ENCODE measurements at regions not wholly inside any gene's neighbourhood (a gene's known extent, or its start where the extent isn't known, plus 50 kb on each side); places are given as distances from the start of the nearest gene placed in this dataset.
"Not testable (repeated sequence)": the region's sequence is repeated elsewhere in the genome, so short reads cannot be mapped to it uniquely, and the experiment has no call there.

GRCh38 chr13:112158961-112159360 lies 92.0 kb downstream of the SOX1 start:
- Mint-ChIP-seq H3K27ac (no peak overlapping the region), H3K4me3 (no peak overlapping the region), H3K27me3 (peaks cover 51% of the 10 kb centered on the region), H3K4me1 (peaks cover 3% of the 10 kb centered on the region), H3K36me3 (ENCODE audit: low read depth) (no peaks in the 10 kb centered on the region)
- DNase-seq: no peak
- no peak for ATAC-seq
- no peaks in the 10 kb centered on the region for H3K9me3 ChIP-seq (ENCODE audit: control insufficient read depth, low read length, poor library complexity, severe bottlenecking)

DNA sequence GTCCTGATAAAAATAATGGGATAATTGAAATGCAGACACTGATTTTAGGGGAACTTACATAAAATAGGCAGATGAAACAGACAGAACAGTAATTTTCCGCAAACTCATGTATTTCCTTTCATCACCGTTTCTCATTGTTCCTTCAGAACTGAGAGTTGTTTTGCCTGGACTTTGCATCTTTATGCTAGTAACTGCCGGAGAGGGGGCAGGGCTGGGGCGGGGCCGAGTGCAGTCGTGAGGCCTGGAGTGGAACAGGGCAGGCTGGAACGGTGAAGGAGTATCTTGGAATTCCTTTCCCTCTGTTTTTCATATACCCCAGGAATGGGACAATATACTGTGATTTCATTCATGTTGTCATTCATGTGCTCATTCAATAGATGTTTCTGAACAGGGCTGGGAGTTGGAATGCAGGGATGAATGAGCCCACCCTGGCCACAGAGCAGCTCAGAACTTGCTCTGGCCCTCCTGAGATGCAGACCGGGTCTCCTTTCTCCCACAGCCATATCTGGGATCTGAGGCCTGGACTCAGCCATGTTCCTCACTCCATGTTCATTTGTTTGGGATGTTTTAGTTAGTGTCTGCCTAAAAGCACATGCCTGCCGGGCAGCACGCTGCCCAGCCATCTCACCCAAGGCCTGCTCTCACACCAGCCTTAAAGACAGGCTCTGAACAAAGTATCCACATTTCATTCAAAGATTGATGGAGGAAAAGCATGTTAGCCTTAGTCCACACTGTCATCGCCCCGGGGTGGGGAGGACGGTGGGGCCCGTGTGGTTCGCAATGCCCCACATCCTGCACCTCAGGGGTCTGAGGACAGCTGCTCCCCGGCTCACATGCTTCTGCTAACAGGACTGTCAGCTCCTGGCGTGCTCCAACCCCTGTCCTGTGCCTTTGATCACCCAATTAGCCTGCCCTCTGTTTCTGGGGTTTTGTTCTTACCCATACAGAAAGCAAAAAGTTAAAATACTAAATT lies 92.9 kb downstream of the SOX1 start:
- peaks cover 3% of the 10 kb centered on the region for H3K4me1 Mint-ChIP-seq
- ATAC-seq (no peak), DNase-seq (no peak)
- H3K27ac Mint-ChIP-seq: no peak overlapping the region
- H3K36me3 Mint-ChIP-seq (ENCODE audit: low read depth): no peaks in the 10 kb centered on the region
- no peak overlapping the region for H3K4me3 Mint-ChIP-seq
- H3K9me3 ChIP-seq (ENCODE audit: control insufficient read depth, low read length, poor library complexity, severe bottlenecking): no peaks in the 10 kb centered on the region
- H3K27me3 Mint-ChIP-seq: peaks cover 44% of the 10 kb centered on the region

DNA sequence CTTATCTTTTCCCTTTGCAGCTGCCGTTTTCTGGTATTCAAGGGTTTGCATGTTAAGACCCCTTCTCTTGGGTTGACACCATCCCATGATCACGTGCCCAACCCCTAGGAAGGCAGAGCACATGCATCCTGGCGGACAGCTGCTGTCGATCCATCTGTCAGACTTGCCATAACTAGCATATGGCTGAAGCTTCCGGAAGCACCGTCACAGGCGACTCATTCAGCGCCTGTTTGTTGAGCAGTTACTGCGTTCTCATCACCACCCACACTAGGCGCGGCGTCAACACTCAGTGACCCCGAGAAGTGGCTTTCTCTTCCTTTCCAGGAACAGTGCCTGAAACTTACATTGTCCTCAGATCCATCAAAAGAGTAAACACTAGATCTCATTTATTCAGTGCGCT lies 93.6 kb downstream of the SOX1 start:
- peaks cover 37% of the 10 kb centered on the region for H3K27me3 Mint-ChIP-seq
- ATAC-seq: no peak
- no peaks in the 10 kb centered on the region for H3K9me3 ChIP-seq (ENCODE audit: control insufficient read depth, low read length, poor library complexity, severe bottlenecking)
- H3K27ac Mint-ChIP-seq: no peak overlapping the region
- peaks cover 3% of the 10 kb centered on the region for H3K4me1 Mint-ChIP-seq
- DNase-seq: no peak
- no peaks in the 10 kb centered on the region for H3K36me3 Mint-ChIP-seq (ENCODE audit: low read depth)
- no peak overlapping the region for H3K4me3 Mint-ChIP-seq

GRCh38 chr13:112161521-112162301 lies 94.8 kb downstream of the SOX1 start:
- Mint-ChIP-seq H3K4me1 (peaks cover 3% of the 10 kb centered on the region), H3K27me3 (peaks cover 48% of the 10 kb centered on the region), H3K36me3 (ENCODE audit: low read depth) (no peaks in the 10 kb centered on the region), H3K27ac (no peak overlapping the region), H3K4me3 (no peak overlapping the region)
- DNase-seq (no peak), ATAC-seq (no peak)
- H3K9me3 ChIP-seq (ENCODE audit: control insufficient read depth, low read length, poor library complexity, severe bottlenecking): no peaks in the 10 kb centered on the region

DNA sequence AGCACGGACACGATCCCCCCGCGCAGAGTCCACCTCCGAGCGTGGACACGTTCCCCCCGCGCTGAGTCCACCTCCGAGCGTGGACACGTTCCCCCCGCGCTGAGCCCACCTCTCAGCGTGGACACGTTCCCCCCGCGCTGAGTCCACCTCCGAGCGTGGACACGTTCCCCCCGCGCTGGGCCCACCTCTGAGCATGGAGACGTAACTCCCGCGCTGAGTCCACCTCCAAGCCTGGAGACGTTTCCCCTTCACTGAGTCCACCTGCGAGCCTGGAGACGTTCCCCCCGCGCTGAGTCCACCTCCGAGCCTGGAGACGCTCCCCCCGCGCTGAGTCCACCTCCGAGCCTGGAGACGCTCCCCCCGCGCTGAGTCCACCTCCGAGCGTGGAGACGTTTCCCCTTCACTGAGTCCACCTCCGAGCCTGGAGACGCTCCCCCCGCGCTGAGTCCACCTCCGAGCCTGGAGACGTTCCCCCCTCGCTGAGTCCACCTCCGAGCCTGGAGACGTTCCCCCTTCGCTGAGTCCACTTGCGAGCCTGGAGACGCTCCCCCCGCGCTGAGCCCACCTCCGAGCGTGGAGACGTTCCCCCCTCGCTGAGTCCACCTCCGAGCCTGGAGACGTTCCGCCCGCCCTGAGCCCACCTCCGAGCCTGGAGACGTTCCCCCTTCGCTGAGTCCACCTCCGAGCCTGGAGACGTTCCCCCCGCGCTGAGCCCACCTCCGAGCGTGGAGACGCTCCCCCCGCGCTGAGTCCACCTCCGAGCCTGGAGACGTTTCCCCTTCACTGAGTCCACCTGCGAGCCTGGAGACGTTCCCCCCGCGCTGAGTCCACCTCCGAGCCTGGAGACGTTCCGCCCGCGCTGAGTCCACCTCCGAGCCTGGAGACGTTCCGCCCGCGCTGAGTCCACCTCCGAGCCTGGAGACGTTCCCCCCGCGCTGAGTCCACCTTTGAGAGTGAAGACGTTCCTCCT lies 97.0 kb downstream of the SOX1 start:
- not testable (repeated sequence) for DNase-seq; H3K4me3 Mint-ChIP-seq; H3K9me3 ChIP-seq (ENCODE audit: control insufficient read depth, low read length, poor library complexity, severe bottlenecking); ATAC-seq; H3K4me1 Mint-ChIP-seq; H3K27ac Mint-ChIP-seq; H3K36me3 Mint-ChIP-seq (ENCODE audit: low read depth)
- H3K27me3 Mint-ChIP-seq: peaks cover 46% of the 10 kb centered on the region

GRCh38 chr13:112165712-112166111 lies 98.8 kb downstream of the SOX1 start:
- Mint-ChIP-seq H3K27ac (no peak overlapping the region), H3K36me3 (ENCODE audit: low read depth) (no peaks in the 10 kb centered on the region), H3K4me3 (no peak overlapping the region), H3K27me3 (peaks cover 30% of the 10 kb centered on the region), H3K4me1 (peaks cover 3% of the 10 kb centered on the region)
- DNase-seq: no peak
- H3K9me3 ChIP-seq (ENCODE audit: control insufficient read depth, low read length, poor library complexity, severe bottlenecking): no peaks in the 10 kb centered on the region
- no peak for ATAC-seq

DNA sequence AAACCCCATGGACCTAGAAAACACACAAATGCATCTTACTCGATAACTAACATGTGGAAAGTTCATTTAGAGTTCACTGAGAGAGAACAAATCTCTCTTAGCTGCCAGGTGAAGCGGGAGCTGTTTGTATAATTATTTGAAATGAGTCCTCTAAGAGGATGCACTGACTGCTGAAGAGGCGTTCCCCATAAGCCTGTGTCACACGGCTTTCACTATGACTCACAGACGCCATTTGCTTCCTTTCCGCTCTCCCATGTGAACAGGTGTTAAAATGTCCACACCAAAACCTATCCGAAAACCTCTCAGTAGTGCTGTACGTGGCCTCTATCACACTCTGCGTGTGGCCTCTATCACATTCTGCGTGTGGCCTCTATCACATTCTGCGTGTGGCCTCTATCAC lies 101.8 kb downstream of the SOX1 start:
- Mint-ChIP-seq H3K36me3 (ENCODE audit: low read depth) (no peaks in the 10 kb centered on the region), H3K27me3 (peaks cover 17% of the 10 kb centered on the region), H3K4me3 (no peak overlapping the region), H3K27ac (no peak overlapping the region), H3K4me1 (no peaks in the 10 kb centered on the region)
- DNase-seq: no peak
- H3K9me3 ChIP-seq (ENCODE audit: control insufficient read depth, low read length, poor library complexity, severe bottlenecking): no peaks in the 10 kb centered on the region
- ATAC-seq: no peak

DNA sequence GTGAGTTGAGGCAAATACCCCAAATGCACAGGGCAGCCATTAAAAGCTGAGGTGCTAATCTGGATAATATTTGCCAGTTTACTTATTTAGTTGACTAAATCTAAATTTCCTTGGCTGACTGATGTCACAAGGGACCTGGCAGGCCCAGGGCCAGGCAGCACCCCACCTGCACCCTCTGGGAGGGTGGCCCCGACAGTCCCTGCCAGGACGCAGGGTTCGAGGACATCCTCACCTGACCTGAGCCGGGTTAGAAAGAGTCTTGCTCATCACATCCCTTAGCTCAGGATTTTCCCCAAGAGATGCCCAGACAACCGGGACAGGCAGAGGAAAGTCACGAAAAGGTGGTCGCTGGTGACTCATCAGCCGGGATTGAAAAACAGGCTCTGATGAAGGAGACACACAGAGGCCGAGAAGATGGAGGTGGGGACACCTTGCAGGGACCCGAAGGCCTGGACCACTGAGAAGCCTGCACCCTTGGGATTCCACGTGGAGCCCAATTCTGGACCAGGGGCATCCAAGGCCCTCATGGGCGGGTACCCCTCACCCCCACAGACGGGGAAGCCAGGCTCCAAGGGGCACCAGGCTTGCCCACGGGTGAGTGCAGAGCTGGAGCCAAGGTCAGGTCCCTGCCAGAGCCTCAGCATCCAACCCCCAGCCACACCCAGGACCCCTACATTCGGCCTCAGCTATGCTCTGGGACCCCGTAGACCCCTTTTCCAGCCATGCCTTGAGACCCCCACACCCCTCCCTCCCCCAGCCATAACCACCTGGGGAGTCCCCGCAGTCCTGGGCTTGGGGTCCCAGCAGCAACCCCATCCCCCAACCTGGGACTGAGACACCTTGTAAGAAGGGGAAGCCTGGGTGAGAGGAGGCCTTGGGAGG lies 103.2 kb downstream of the SOX1 start:
- Mint-ChIP-seq H3K36me3 (ENCODE audit: low read depth) (no peaks in the 10 kb centered on the region), H3K4me3 (no peak overlapping the region), H3K4me1 (no peaks in the 10 kb centered on the region), H3K27ac (no peak overlapping the region), H3K27me3 (peaks cover 17% of the 10 kb centered on the region)
- no peaks in the 10 kb centered on the region for H3K9me3 ChIP-seq (ENCODE audit: control insufficient read depth, low read length, poor library complexity, severe bottlenecking)
- DNase-seq (no peak), ATAC-seq (no peak)

DNA sequence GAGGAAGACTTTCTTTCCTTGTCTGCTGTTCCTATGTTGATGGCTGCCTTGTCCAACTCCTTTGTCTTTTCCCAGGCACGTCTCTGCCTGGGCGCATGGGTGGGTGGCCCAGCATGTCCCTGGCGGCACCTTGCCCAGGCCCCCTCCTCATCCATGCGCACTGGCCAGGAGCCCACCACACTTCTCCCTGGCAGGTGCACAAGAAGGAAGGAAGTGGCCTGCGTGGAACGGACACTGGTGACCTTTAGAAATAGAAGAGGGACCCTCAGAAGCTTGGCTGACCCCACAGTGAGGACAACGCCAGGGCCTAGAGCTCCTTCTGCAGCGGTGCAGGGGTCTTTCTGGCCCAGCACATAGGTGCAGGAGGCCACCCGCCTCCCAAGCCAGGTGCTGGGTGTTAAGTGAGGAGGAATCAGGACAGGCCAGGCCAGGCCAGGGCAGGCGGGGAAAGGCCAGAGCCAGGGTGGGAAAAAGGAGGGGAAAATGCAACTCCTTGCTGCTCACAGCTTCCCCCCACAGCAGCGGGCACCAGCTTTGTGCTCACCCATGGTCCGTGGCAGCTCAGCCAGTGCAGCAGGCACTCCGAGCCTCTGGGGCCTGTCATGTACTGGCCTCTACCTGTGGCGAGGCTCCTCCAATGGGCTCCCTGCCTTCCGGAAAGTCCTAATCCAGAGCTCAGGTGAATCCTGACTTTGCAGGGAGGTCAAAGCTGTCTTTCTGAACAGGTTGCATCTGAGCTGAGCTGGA lies 104.0 kb downstream of the SOX1 start:
- DNase-seq: no peak
- Mint-ChIP-seq H3K27me3 (peaks cover 13% of the 10 kb centered on the region), H3K36me3 (ENCODE audit: low read depth) (no peaks in the 10 kb centered on the region), H3K27ac (no peak overlapping the region), H3K4me3 (no peak overlapping the region), H3K4me1 (no peaks in the 10 kb centered on the region)
- no peak for ATAC-seq
- H3K9me3 ChIP-seq (ENCODE audit: control insufficient read depth, low read length, poor library complexity, severe bottlenecking): no peaks in the 10 kb centered on the region

DNA sequence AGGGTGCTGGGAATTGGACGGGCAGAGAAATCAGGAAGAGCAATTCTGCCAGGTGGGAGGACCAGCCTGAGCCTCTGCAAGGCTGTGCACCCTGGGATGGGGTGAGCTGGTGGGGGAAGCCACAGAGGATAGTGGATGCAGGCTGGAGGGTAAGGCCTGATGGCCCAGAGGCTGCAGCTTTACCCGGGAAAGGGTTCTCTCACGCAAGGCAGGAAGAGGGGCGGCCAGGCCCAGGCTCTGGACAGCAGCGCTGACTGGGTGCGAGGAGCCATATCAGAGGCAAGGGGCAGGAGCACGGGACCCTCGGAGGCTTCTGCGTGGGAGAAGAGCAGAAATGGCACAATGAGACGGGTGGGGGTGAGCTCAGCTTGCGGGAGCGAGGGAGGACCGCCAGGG lies 104.6 kb downstream of the SOX1 start:
- Mint-ChIP-seq H3K27me3 (peaks cover 7% of the 10 kb centered on the region), H3K4me1 (no peaks in the 10 kb centered on the region), H3K27ac (no peak overlapping the region), H3K36me3 (ENCODE audit: low read depth) (no peaks in the 10 kb centered on the region), H3K4me3 (no peak overlapping the region)
- ATAC-seq (no peak), DNase-seq (no peak)
- no peaks in the 10 kb centered on the region for H3K9me3 ChIP-seq (ENCODE audit: control insufficient read depth, low read length, poor library complexity, severe bottlenecking)

DNA sequence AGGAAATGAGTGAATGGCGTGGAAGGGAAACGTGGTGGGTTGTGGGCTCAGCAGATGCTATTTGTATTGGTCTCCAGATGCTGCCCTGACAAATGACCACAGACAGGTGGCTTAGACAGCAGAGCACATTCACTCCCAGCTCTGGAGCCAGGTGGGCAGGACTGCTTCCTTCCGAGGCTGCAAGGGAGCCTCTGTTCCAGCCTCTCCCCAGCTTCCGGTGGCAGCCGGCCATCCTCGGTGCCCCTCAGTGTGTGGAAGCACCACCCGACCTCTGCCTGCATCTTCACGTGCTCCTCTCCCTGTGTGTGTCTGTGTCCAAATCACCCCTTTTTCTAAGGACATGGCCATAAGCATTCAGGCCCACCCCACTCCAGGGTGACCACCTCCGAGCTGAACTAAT lies 105.1 kb downstream of the SOX1 start:
- no peaks in the 10 kb centered on the region for H3K4me1 Mint-ChIP-seq
- no peaks in the 10 kb centered on the region for H3K36me3 Mint-ChIP-seq (ENCODE audit: low read depth)
- no peaks in the 10 kb centered on the region for H3K9me3 ChIP-seq (ENCODE audit: control insufficient read depth, low read length, poor library complexity, severe bottlenecking)
- peaks cover 5% of the 10 kb centered on the region for H3K27me3 Mint-ChIP-seq
- no peak overlapping the region for H3K4me3 Mint-ChIP-seq
- no peak overlapping the region for H3K27ac Mint-ChIP-seq
- DNase-seq (no peak), ATAC-seq (no peak)

Data from T-helper 17 cell (primary cell).